GM23338 (cell line): ENCODE measurements at regions not wholly inside any gene's neighbourhood (a gene's known extent, or its start where the extent isn't known, plus 50 kb on each side); places are given as distances from the start of the nearest gene placed in this dataset.

ENCODE experiments used
- ATAC-seq: fragments of 200-7000 bp; cut with Tn5 transposase; 3 replicates; pipeline ENCODE4 v1.9.1; 2020
- DNase-seq: peaks from one replicate; pipeline ENCODE4 v3.0.0-alpha.2; 2015; ENCODE audit warnings: low spot score
- H2AFZ ChIP-seq: fragments of 200-600 bp; sonication (generic); 2 replicates; pipeline ENCODE4 v1.8.0; 2016; ENCODE audit warnings: antibody characterized with exemption, mild to moderate bottlenecking, moderate library complexity
- H3F3A ChIP-seq: fragments of 200-600 bp; sonication (generic); replicated peaks from 2 replicates; pipeline ENCODE4 v1.8.0; 2017; ENCODE audit warnings: antibody characterized with exemption, mixed run types, low read depth
- H3K27ac ChIP-seq: fragments of 200-600 bp; sonication (generic); 2 replicates; pipeline ENCODE4 v1.6.1; 2016; ENCODE audit warnings: low read depth
- H3K27me3 ChIP-seq: fragments of 200-600 bp; sonication (generic); 2 replicates; pipeline ENCODE4 v1.8.0; 2016; ENCODE audit warnings: mild to moderate bottlenecking, mixed run types, moderate library complexity; ENCODE audit not compliant: insufficient read depth
- H3K36me3 ChIP-seq: fragments of 200-600 bp; sonication (generic); 2 replicates; pipeline ENCODE4 v1.8.0; 2016; ENCODE audit warnings: mild to moderate bottlenecking; ENCODE audit not compliant: insufficient read depth
- H3K4me1 ChIP-seq: fragments of 200-600 bp; sonication (generic); 2 replicates; pipeline ENCODE4 v1.8.0; 2016; ENCODE audit warnings: mild to moderate bottlenecking, moderate library complexity; ENCODE audit not compliant: insufficient read depth
- H3K4me2 ChIP-seq: fragments of 200-600 bp; sonication (generic); 2 replicates; pipeline ENCODE4 v1.7.1; 2017; ENCODE audit warnings: mixed run types
- H3K4me3 ChIP-seq: fragments of 200-600 bp; sonication (generic); 2 replicates; pipeline ENCODE4 v1.6.1; 2016; ENCODE audit warnings: mixed run types
- H3K79me2 ChIP-seq: fragments of 200-600 bp; sonication (generic); replicated peaks from 2 replicates; pipeline ENCODE4 v1.8.0; 2017; ENCODE audit warnings: mild to moderate bottlenecking; ENCODE audit not compliant: insufficient read depth
- H3K9me2 ChIP-seq: fragments of 200-600 bp; sonication (generic); 2 replicates; pipeline ENCODE4 v1.8.0; 2017; ENCODE audit not compliant: insufficient read depth
- H4K20me1 ChIP-seq: fragments of 200-600 bp; sonication (generic); replicated peaks from 2 replicates; pipeline ENCODE4 v1.8.0; 2017; ENCODE audit warnings: mild to moderate bottlenecking; ENCODE audit not compliant: insufficient read depth
- H3K27ac Mint-ChIP-seq: 2 replicates; pipeline ENCODE4 v1.8.0; 2020; ENCODE audit warnings: inconsistent platforms, mild to moderate bottlenecking, moderate library complexity, mixed read lengths
- H3K27me3 Mint-ChIP-seq: 3 replicates; pipeline ENCODE4 v1.8.0; 2022; ENCODE audit warnings: low read depth, mild to moderate bottlenecking, moderate library complexity, mixed read lengths, inconsistent platforms; ENCODE audit not compliant: insufficient read depth, poor library complexity
- H3K36me3 Mint-ChIP-seq: 3 replicates; pipeline ENCODE4 v1.8.0; 2021; ENCODE audit warnings: low read depth, mild to moderate bottlenecking, inconsistent platforms, moderate library complexity, mixed read lengths
- H3K4me1 Mint-ChIP-seq: 3 replicates; pipeline ENCODE4 v1.8.0; 2020; ENCODE audit warnings: mild to moderate bottlenecking, inconsistent platforms, mixed read lengths
- H3K4me3 Mint-ChIP-seq: 3 replicates; pipeline ENCODE4 v1.8.0; 2021; ENCODE audit warnings: moderate library complexity, mild to moderate bottlenecking, inconsistent platforms, mixed read lengths
- H3K9me3 Mint-ChIP-seq: 3 replicates; pipeline ENCODE4 v1.8.0; 2020; ENCODE audit warnings: moderate library complexity, mild to moderate bottlenecking, inconsistent platforms, mixed read lengths
- CREB1 ChIP-seq: fragments of 250-450 bp; sonication (Bioruptor Pico); IDR thresholded peaks from 2 replicates; pipeline ENCODE4 v1.5.0; 2020; ENCODE audit warnings: low read depth, mild to moderate bottlenecking, moderate library complexity
- CTCF ChIP-seq, 2 experiments: fragments of 200-600 bp in 1 of 2; sonication (generic) in 1 of 2; conservative IDR thresholded peaks; 2 replicates each; pipeline versions ENCODE4 v1.5.1 to v1.6.1; 2016 to 2017; ENCODE audit warnings: antibody characterized with exemption in 2 of 2, low read depth in 2 of 2, mild to moderate bottlenecking in 2 of 2, moderate library complexity in 1 of 2
- ETS1 ChIP-seq: IDR thresholded peaks from 2 replicates; pipeline ENCODE4 v1.6.1; 2016; ENCODE audit warnings: antibody characterized with exemption
- EZH2 ChIP-seq: fragments of 200-600 bp; sonication (generic); IDR thresholded peaks from one replicate; pipeline ENCODE4 v1.8.0; 2017; ENCODE audit warnings: antibody characterized with exemption, mild to moderate bottlenecking, low read depth; ENCODE audit not compliant: unreplicated experiment
- EZH2phosphoT487 ChIP-seq: fragments of 200-600 bp; sonication (generic); IDR thresholded peaks from one replicate; pipeline ENCODE4 v1.8.1; 2018; ENCODE audit warnings: antibody characterized with exemption; ENCODE audit not compliant: unreplicated experiment
- JUNB ChIP-seq: IDR thresholded peaks from one replicate; pipeline ENCODE4 v1.6.1; 2016; ENCODE audit warnings: antibody characterized with exemption; ENCODE audit not compliant: unreplicated experiment
- NANOG ChIP-seq: IDR thresholded peaks from 2 replicates; pipeline ENCODE4 v1.6.1; 2016; ENCODE audit warnings: antibody characterized with exemption, borderline replicate concordance
- POLR2AphosphoS5 ChIP-seq: IDR thresholded peaks from 2 replicates; pipeline ENCODE4 v1.6.1; 2016; ENCODE audit warnings: antibody characterized with exemption, low read depth
- REST ChIP-seq: IDR thresholded peaks from one replicate; pipeline ENCODE4 v1.6.1; 2018; ENCODE audit warnings: antibody characterized with exemption; ENCODE audit not compliant: unreplicated experiment
- STAT1 ChIP-seq: IDR thresholded peaks from one replicate; pipeline ENCODE4 v1.6.1; 2016; ENCODE audit warnings: antibody characterized with exemption; ENCODE audit not compliant: unreplicated experiment
- ZNF114 ChIP-seq: fragments of 250-450 bp; sonication (Bioruptor Pico); IDR thresholded peaks from 2 replicates; pipeline ENCODE4 v1.5.0; 2020; ENCODE audit warnings: mild to moderate bottlenecking, moderate library complexity
- ZNF331 ChIP-seq: fragments of 250-450 bp; sonication (Bioruptor Pico); IDR thresholded peaks from 2 replicates; pipeline ENCODE4 v1.5.0; 2020; ENCODE audit warnings: low read depth, mild to moderate bottlenecking, moderate library complexity
- ZNF462 ChIP-seq: fragments of 250-450 bp; sonication (Bioruptor Pico); IDR thresholded peaks from 2 replicates; pipeline ENCODE4 v1.5.0; 2020; ENCODE audit warnings: mild to moderate bottlenecking, moderate library complexity

- Histone ChIP-seq H3K9me2 (0 out of 2 replicates have a peak, but pooled peaks cover 7% of the 10 kb centered on the region), H3K27ac (no peak overlapping the region), H3K36me3 (no peaks in the 10 kb centered on the region), H3K4me1 (0 out of 2 replicates have a peak, but pooled peaks cover 3% of the 10 kb centered on the region), H2AFZ (no peak overlapping the region), H3K4me2 (no peak overlapping the region), H3K4me3 (no peak overlapping the region), H3K79me2 (no peaks in the 10 kb centered on the region), H3K27me3 (no peaks in the 10 kb centered on the region), H3F3A (no peaks in the 10 kb centered on the region), H4K20me1 (no peaks in the 10 kb centered on the region)
- DNase-seq (no peak), ATAC-seq (no peak)
- Mint-ChIP-seq H3K27ac (no peak overlapping the region), H3K4me1 (peaks cover 6% of the 10 kb centered on the region; the same call in 2 of the 3 replicates), H3K9me3 (peaks cover 45% of the 10 kb centered on the region), H3K27me3 (no peaks in the 10 kb centered on the region), H3K4me3 (no peak overlapping the region), H3K36me3 (peaks cover 12% of the 10 kb centered on the region)
- no peak for TF ChIP-seq REST
- no peak for TF ChIP-seq POLR2AphosphoS5
- TF ChIP-seq STAT1 = no peak
- no peak for TF ChIP-seq CREB1 (CRISPR knock-in tag)
- no peak for TF ChIP-seq JUNB
- TF ChIP-seq NANOG = no peak
- TF ChIP-seq ZNF114 (CRISPR knock-in tag) = no peak
- TF ChIP-seq ZNF331 = no peak
- TF ChIP-seq EZH2 = no peak
- TF ChIP-seq ETS1 = no peak
- TF ChIP-seq ZNF462 = no peak
- no peak for TF ChIP-seq CTCF (conservative IDR thresholded peaks at IDR 0.05; ENCODE audit: low read depth in 2 of 2)
- no peak for TF ChIP-seq EZH2phosphoT487
Observed at GRCh38 chr10:93152136-93152535, 78.4 kb downstream of the CYP26A1 start.
